Smooth muscle cell (in vitro differentiated cells): ENCODE measurements at regions not wholly inside any gene's neighbourhood (a gene's known extent, or its start where the extent isn't known, plus 50 kb on each side); places are given as distances from the start of the nearest gene placed in this dataset.

Experiments used
- DNase-seq: peaks from one replicate; lab custom pipeline; 2025; ENCODE audit not compliant: unreplicated experiment; lab: John Stamatoyannopoulos, UW
- H2AFZ ChIP-seq: fragments of 200-600 bp; sonication (generic); 2 replicates; pipeline ENCODE4 v1.6.0; 2016; ENCODE audit warnings: antibody characterized with exemption, low read depth, mild to moderate bottlenecking
- H3F3A ChIP-seq: fragments of 200-600 bp; sonication (generic); 2 replicates; pipeline ENCODE4 v1.6.0; 2017; ENCODE audit warnings: antibody characterized with exemption, low read depth
- H3K27ac ChIP-seq: fragments of 200-600 bp; sonication (generic); 2 replicates; pipeline ENCODE4 v1.5.1; 2016; ENCODE audit warnings: low read depth, mild to moderate bottlenecking
- H3K27me3 ChIP-seq: fragments of 200-600 bp; sonication (generic); 2 replicates; pipeline ENCODE4 v1.6.1; 2016; ENCODE audit warnings: low read depth, mild to moderate bottlenecking
- H3K36me3 ChIP-seq: fragments of 200-600 bp; sonication (generic); 2 replicates; pipeline ENCODE4 v1.5.1; 2016; ENCODE audit warnings: low read depth
- H3K4me1 ChIP-seq: fragments of 200-600 bp; sonication (generic); 2 replicates; pipeline ENCODE4 v1.5.1; 2016; ENCODE audit warnings: low read depth
- H3K4me2 ChIP-seq: fragments of 200-600 bp; sonication (generic); 2 replicates; pipeline ENCODE4 v1.6.0; 2016; ENCODE audit warnings: mild to moderate bottlenecking
- H3K4me3 ChIP-seq: fragments of 200-600 bp; sonication (generic); 2 replicates; pipeline ENCODE4 v1.5.1; 2016; ENCODE audit warnings: mild to moderate bottlenecking
- H3K79me2 ChIP-seq: fragments of 200-600 bp; sonication (generic); 2 replicates; pipeline ENCODE4 v1.6.0; 2016; ENCODE audit warnings: low read depth, mild to moderate bottlenecking
- H3K9ac ChIP-seq: fragments of 200-600 bp; sonication (generic); 2 replicates; pipeline ENCODE4 v1.6.0; 2016; ENCODE audit warnings: low read depth
- H3K9me3 ChIP-seq: fragments of 200-600 bp; sonication (generic); replicated peaks from 2 replicates; pipeline ENCODE4 v1.5.1; 2016; ENCODE audit warnings: low read depth
- H4K20me1 ChIP-seq: fragments of 200-600 bp; sonication (generic); 2 replicates; pipeline ENCODE4 v1.6.0; 2016; ENCODE audit warnings: low read depth
- WGBS: methylation state at CpG from one replicate; pipeline ENCODE4 v1.1.7; 2016; ENCODE audit warnings: low lambda C conversion rate; 5-methylcytosine and 5-hydroxymethylcytosine counted together
- TF ChIP-seq, protein P1 (sequence below): fragments of 200-600 bp; sonication (generic); IDR thresholded peaks from 2 replicates; pipeline ENCODE4 v1.5.1; 2017; ENCODE audit warnings: borderline replicate concordance, mild to moderate bottlenecking, antibody characterized with exemption; ENCODE audit not compliant: insufficient read depth, poor library complexity, severe bottlenecking

DNA sequence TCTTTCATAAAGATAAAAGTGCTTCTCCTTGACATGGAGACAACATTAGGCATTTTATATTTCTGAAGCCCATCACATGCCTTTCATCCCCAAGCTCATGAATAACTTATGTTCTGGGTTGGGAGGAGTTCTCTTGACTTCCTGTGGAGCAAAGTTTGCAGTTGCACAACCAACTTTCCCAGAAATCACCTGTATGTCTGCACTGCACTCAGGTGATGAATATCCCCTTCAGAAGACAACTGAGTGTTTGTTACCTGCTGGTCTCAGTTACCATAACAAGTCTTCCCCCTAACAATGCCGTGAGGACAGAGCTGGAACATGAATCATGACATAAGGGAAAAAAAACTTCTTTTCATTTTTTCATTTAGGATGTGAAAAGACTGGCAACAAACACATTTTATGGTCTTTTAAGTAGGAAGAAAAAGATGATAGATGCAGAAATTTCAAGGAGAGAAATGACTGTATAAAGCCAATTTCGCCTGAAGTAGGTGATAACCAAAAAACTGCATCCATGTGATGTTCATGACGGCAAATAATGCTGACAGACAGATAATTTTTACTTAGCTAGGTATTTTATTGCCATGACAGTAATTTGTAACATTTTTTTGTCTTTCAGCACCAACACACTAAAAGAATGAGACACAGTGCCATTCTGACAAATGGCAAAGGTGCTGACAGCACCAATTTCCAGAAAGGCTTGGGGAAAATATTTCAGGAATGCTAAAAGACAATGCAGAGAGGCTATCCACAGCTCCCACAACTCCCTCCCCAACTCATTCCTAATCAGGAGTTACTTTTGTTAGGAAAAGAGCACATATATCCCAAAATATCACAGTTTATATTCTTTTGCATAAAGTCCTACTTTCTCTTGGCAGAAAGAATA, 656.3 kb downstream of the PRELID2 start:
- TF ChIP-seq, protein P1, sequence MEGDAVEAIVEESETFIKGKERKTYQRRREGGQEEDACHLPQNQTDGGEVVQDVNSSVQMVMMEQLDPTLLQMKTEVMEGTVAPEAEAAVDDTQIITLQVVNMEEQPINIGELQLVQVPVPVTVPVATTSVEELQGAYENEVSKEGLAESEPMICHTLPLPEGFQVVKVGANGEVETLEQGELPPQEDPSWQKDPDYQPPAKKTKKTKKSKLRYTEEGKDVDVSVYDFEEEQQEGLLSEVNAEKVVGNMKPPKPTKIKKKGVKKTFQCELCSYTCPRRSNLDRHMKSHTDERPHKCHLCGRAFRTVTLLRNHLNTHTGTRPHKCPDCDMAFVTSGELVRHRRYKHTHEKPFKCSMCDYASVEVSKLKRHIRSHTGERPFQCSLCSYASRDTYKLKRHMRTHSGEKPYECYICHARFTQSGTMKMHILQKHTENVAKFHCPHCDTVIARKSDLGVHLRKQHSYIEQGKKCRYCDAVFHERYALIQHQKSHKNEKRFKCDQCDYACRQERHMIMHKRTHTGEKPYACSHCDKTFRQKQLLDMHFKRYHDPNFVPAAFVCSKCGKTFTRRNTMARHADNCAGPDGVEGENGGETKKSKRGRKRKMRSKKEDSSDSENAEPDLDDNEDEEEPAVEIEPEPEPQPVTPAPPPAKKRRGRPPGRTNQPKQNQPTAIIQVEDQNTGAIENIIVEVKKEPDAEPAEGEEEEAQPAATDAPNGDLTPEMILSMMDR: no peak
- Histone ChIP-seq H3F3A (no peaks in the 10 kb centered on the region), H2AFZ (no peak overlapping the region), H3K4me1 (peaks cover 29% of the 10 kb centered on the region), H3K9ac (no peak overlapping the region), H3K4me3 (no peak overlapping the region), H3K36me3 (no peaks in the 10 kb centered on the region), H3K27ac (no peak overlapping the region), H3K27me3 (peaks cover 7% of the 10 kb centered on the region), H3K9me3 (no peaks in the 10 kb centered on the region), H4K20me1 (no peaks in the 10 kb centered on the region), H3K79me2 (no peaks in the 10 kb centered on the region), H3K4me2 (no peak overlapping the region)
- WGBS: 56% methylated on average over 3 of the region's 3 CpGs
- no peak for DNase-seq

DNA sequence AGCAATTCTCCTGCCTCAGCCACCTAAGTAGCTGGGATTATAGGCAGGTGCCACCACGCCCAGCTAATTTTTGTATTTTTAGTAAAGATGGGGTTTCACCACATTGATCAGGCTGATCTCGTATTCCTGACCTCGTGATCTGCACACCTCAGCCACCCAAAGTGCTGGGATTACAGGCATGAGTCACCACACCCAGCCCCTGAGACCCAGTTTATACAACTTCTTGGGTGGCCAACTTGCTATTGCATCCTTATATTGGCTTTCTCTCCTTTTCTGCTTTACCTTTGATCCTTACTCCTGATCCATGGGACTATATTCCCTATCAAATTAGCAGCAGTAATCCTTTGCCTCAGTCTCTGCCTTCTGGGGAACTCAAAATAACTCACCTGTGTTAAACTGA, 659.1 kb downstream of the PRELID2 start:
- Histone ChIP-seq H3K4me1 (peaks cover 29% of the 10 kb centered on the region), H2AFZ (no peak overlapping the region), H3K9me3 (no peaks in the 10 kb centered on the region), H3K36me3 (no peaks in the 10 kb centered on the region), H3K4me2 (no peak overlapping the region), H3K4me3 (no peak overlapping the region), H3K9ac (no peak overlapping the region), H4K20me1 (no peaks in the 10 kb centered on the region), H3K27me3 (peaks cover 7% of the 10 kb centered on the region), H3K79me2 (no peaks in the 10 kb centered on the region), H3K27ac (no peak overlapping the region), H3F3A (no peaks in the 10 kb centered on the region)
- 90% methylated on average over 3 of the region's 3 CpGs for WGBS
- TF ChIP-seq, protein P1: no peak
- no peak for DNase-seq

DNA sequence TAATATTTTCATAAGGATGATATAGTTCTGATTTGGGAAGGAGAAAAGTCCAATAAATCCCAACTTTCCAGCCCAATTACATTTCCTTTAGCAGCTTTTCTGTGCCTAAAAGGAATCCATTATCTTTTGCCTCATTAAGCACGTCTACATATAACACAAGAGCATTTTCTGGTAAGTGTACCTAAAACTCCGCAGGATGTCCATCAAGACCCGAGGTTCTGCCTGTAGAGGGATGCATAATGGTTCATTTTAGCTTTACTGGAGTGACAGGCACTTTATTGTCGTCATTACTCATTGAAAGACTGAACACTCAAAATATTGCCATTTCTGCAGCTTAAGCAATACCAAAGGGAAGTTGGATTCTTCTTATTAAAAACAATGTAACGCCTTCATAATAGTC, 669.0 kb downstream of the PRELID2 start:
- TF ChIP-seq, protein P1: no peak
- Histone ChIP-seq H2AFZ (no peak overlapping the region), H3K4me1 (peaks cover 8% of the 10 kb centered on the region), H3K27ac (no peak overlapping the region), H3K27me3 (peaks cover 14% of the 10 kb centered on the region), H3K9me3 (no peaks in the 10 kb centered on the region), H3K9ac (no peak overlapping the region), H3K4me3 (no peak overlapping the region), H3K4me2 (no peak overlapping the region), H3K79me2 (no peaks in the 10 kb centered on the region), H3K36me3 (no peaks in the 10 kb centered on the region), H4K20me1 (no peaks in the 10 kb centered on the region), H3F3A (no peaks in the 10 kb centered on the region)
- WGBS: 93% methylated on average over 5 of the region's 5 CpGs
- DNase-seq: no peak

DNA sequence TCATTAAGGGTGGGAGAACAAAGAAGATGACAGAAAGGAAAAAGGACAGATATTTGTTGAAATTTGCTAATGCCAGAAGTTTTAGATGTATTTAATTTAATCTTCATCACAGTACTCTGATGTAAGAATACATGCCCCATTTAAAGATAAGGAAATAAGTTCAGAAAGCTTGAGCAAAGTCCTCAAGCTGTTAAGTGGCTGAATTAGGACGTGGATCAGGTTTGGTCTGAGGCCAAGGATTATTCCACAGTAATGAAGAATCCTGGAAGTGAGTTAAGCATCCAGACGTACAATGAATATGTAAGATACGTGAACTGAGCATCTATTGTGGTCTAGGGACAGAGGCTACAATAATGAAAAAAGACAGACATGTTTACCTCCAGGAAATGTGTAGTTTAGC, 671.3 kb downstream of the PRELID2 start:
- TF ChIP-seq, protein P1: no peak
- Histone ChIP-seq H3K4me1 (peaks cover 19% of the 10 kb centered on the region), H3K4me3 (no peak overlapping the region), H3K4me2 (no peak overlapping the region), H3K27ac (no peak overlapping the region), H3K79me2 (no peaks in the 10 kb centered on the region), H3K9ac (no peak overlapping the region), H3K9me3 (no peaks in the 10 kb centered on the region), H3F3A (no peaks in the 10 kb centered on the region), H3K36me3 (no peaks in the 10 kb centered on the region), H4K20me1 (no peaks in the 10 kb centered on the region), H2AFZ (no peak overlapping the region), H3K27me3 (peaks cover 27% of the 10 kb centered on the region)
- no peak for DNase-seq
- 16% methylated on average over 3 of the region's 3 CpGs for WGBS
